ENCODE measurements at regions not wholly inside any gene's neighbourhood (a gene's known extent, or its start where the extent isn't known, plus 50 kb on each side); places are given as distances from the start of the nearest gene placed in this dataset.

DNA sequence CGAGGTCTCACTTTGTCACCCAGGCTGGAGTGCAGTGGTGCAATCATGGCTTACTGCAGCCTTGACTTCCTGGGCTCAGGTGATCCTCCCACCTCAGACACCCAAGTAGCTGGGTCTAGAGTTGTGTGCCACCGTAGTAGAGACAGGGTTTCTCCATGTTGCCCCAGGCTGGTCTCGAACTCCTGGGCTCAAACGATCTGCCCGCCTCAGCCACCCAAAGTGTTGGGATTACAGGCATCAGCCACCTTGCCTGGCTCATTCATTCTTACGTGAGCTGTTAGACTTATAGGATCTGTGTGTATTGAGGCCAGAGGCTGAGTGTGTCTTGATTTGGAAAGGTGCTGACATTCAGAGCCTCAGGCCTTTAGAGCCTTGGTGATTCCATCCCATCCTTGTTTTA lies 128.1 kb downstream of the SLC25A47 start:
- no peak for DNase-seq
- no peaks in the 10 kb centered on the region for H3K4me1 ChIP-seq (ENCODE audit: control insufficient read depth in 5 of 5, insufficient read depth in 5 of 5, low read length in 5 of 5)
- H3K9me3 ChIP-seq (ENCODE audit: control insufficient read depth in 4 of 4, insufficient read depth in 3 of 4, low read length in 3 of 4) = no peaks in the 10 kb centered on the region
- no peaks in the 10 kb centered on the region for H3K27me3 ChIP-seq (ENCODE audit: control insufficient read depth in 3 of 3, insufficient read depth in 3 of 3, low read length in 2 of 3)
- H3K27ac ChIP-seq (ENCODE audit: low read depth in 1 of 2, low read length in 1 of 2) = no peak overlapping the region
- H3K9ac ChIP-seq (ENCODE audit: insufficient read depth in 1 of 2, low read length in 2 of 2) = no peak overlapping the region
- WGBS, 2 donors = 90 to 93% methylated on average over 6 of the region's 6 CpGs
- TF ChIP-seq, protein P1, sequence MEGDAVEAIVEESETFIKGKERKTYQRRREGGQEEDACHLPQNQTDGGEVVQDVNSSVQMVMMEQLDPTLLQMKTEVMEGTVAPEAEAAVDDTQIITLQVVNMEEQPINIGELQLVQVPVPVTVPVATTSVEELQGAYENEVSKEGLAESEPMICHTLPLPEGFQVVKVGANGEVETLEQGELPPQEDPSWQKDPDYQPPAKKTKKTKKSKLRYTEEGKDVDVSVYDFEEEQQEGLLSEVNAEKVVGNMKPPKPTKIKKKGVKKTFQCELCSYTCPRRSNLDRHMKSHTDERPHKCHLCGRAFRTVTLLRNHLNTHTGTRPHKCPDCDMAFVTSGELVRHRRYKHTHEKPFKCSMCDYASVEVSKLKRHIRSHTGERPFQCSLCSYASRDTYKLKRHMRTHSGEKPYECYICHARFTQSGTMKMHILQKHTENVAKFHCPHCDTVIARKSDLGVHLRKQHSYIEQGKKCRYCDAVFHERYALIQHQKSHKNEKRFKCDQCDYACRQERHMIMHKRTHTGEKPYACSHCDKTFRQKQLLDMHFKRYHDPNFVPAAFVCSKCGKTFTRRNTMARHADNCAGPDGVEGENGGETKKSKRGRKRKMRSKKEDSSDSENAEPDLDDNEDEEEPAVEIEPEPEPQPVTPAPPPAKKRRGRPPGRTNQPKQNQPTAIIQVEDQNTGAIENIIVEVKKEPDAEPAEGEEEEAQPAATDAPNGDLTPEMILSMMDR (IDR thresholded peaks at IDR 0.05; ENCODE audit: control extremely low read depth, extremely low read depth) = no peak
- H3K4me3 ChIP-seq = no peak overlapping the region
- peaks cover 0 to 2% (median 0%) of the 10 kb centered on the region in 4 donors for H3K36me3 ChIP-seq (ENCODE audit: control insufficient read depth in 4 of 4, insufficient read depth in 4 of 4, low read length in 4 of 4)
- ATAC-seq (ENCODE audit: insufficient read depth, low FRiP score) = no peak

DNA sequence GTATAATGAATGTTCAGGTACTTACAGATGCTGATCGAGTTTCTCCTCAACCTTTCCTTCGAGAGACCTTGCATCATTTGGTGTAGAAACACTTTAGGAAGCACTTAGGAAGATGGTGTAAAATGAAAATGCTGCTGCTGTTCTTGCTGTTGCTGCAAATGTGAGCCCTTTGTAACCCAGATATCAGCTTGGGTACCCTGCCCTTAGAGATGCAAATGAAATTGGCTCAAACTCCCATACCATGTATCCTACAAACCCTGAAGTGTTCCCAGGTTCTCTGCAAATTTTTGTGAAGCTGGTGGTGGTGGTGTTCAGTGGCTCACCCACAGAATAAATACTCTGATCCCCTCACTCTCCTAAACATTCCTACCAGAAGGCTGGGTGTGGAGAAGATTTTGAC lies 130.8 kb downstream of the SLC25A47 start:
- no peaks in the 10 kb centered on the region for H3K27me3 ChIP-seq (ENCODE audit: control insufficient read depth in 3 of 3, insufficient read depth in 3 of 3, low read length in 2 of 3)
- ATAC-seq (ENCODE audit: insufficient read depth, low FRiP score) (no peak), DNase-seq (no peak)
- H3K4me3 ChIP-seq = no peak overlapping the region
- WGBS, 2 donors = 48 to 70% methylated on average over 2 of the region's 2 CpGs
- H3K4me1 ChIP-seq (ENCODE audit: control insufficient read depth in 5 of 5, insufficient read depth in 5 of 5, low read length in 5 of 5) = no peaks in the 10 kb centered on the region
- H3K9me3 ChIP-seq (ENCODE audit: control insufficient read depth in 4 of 4, insufficient read depth in 3 of 4, low read length in 3 of 4) = no peaks in the 10 kb centered on the region
- TF ChIP-seq, protein P1 (IDR thresholded peaks at IDR 0.05; ENCODE audit: control extremely low read depth, extremely low read depth) = no peak
- H3K27ac ChIP-seq (ENCODE audit: low read depth in 1 of 2, low read length in 1 of 2) = no peak overlapping the region
- H3K36me3 ChIP-seq (ENCODE audit: control insufficient read depth in 4 of 4, insufficient read depth in 4 of 4, low read length in 4 of 4) = no peaks in the 10 kb centered on the region
- H3K9ac ChIP-seq (ENCODE audit: insufficient read depth in 1 of 2, low read length in 2 of 2) = no peak overlapping the region

DNA sequence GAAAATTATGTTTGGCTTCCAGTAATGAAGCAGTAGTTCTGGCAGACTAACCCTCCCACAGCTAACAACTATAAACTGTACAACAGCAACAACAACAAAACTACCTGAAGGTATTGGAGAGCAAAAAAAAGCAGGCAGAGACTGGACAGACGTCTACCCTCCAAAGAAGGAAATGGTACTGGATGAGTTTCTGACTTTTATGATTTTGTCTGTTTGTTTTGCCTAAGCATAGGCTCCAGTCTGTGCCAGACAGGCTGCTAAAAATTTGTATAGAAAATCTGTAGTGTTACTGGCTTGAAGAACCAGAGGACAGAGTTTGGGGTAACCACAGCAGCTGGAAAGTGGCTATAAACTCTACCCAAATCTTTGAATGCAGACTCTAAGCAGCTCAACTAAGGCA lies 131.3 kb downstream of the SLC25A47 start:
- no peak for DNase-seq
- Histone ChIP-seq H3K9ac (ENCODE audit: insufficient read depth in 1 of 2, low read length in 2 of 2) (no peak overlapping the region), H3K27me3 (ENCODE audit: control insufficient read depth in 3 of 3, insufficient read depth in 3 of 3, low read length in 2 of 3) (no peaks in the 10 kb centered on the region), H3K36me3 (ENCODE audit: control insufficient read depth in 4 of 4, insufficient read depth in 4 of 4, low read length in 4 of 4) (no peaks in the 10 kb centered on the region), H3K4me3 (no peak overlapping the region), H3K9me3 (ENCODE audit: control insufficient read depth in 4 of 4, insufficient read depth in 3 of 4, low read length in 3 of 4) (no peaks in the 10 kb centered on the region), H3K27ac (ENCODE audit: low read depth in 1 of 2, low read length in 1 of 2) (no peak overlapping the region), H3K4me1 (ENCODE audit: control insufficient read depth in 5 of 5, insufficient read depth in 5 of 5, low read length in 5 of 5) (no peaks in the 10 kb centered on the region)
- ATAC-seq (ENCODE audit: insufficient read depth, low FRiP score) = no peak
- TF ChIP-seq, protein P1 (IDR thresholded peaks at IDR 0.05; ENCODE audit: control extremely low read depth, extremely low read depth) = no peak
- WGBS, 2 donors = 75 to 83% methylated on average over 1 of the region's 1 CpG

DNA sequence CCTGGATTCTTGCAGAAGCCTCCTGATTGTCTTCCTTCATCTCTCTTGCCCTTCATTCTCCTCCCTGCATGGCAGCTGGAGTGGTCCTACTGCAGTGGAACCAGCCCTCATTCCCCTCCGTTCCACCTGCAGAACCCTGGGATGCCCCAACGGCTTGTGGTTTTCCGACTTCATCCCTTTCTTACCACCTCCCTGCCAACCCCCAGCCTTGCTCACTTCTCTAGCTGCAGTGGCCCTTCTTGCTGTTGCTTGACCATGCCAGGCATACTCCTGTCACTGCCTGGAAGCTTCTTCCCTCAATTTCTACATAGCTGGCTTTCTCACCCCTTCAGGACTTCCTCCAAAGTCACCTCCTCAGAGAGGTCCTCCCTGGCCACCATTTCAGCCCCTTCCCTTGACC lies 123.3 kb downstream of the BEGAIN start:
- no peaks in the 10 kb centered on the region for H3K27me3 ChIP-seq (ENCODE audit: control insufficient read depth in 3 of 3, insufficient read depth in 3 of 3, low read length in 2 of 3)
- no peak overlapping the region for H3K4me3 ChIP-seq
- peaks cover 0 to 2% (median 0%) of the 10 kb centered on the region in 5 donors for H3K4me1 ChIP-seq (ENCODE audit: control insufficient read depth in 5 of 5, insufficient read depth in 5 of 5, low read length in 5 of 5)
- H3K36me3 ChIP-seq (ENCODE audit: control insufficient read depth in 4 of 4, insufficient read depth in 4 of 4, low read length in 4 of 4) = peaks cover 0 to 7% (median 0%) of the 10 kb centered on the region in 4 donors
- H3K9me3 ChIP-seq (ENCODE audit: control insufficient read depth in 4 of 4, insufficient read depth in 3 of 4, low read length in 3 of 4) = no peaks in the 10 kb centered on the region
- H3K27ac ChIP-seq (ENCODE audit: low read depth in 1 of 2, low read length in 1 of 2) = no peak overlapping the region
- TF ChIP-seq, protein P1 (IDR thresholded peaks at IDR 0.05; ENCODE audit: control extremely low read depth, extremely low read depth) = no peak
- DNase-seq (no peak), ATAC-seq (ENCODE audit: insufficient read depth, low FRiP score) (no peak)
- no peak overlapping the region for H3K9ac ChIP-seq (ENCODE audit: insufficient read depth in 1 of 2, low read length in 2 of 2)
- WGBS, 2 donors = 96 to 97% methylated on average over 3 of the region's 3 CpGs

Measured in lung (tissue), 11 donors.